Activated CD4-positive, alpha-beta T cell treated with anti-CD3 and anti-CD28 coated beads, Interleukin-2, Interleukin-4, amounts not matched to agents 100 ng/mL and 50 ng/mL, durations not matched to agents 16 hours and 8 hours (primary cell): ENCODE measurements at regions not wholly inside any gene's neighbourhood (a gene's known extent, or its start where the extent isn't known, plus 50 kb on each side); places are given as distances from the start of the nearest gene placed in this dataset.

Source experiments
- DNase-seq: peaks from one replicate; pipeline ENCODE4 v3.0.0-alpha.2; 2020; ENCODE audit warnings: low spot score

- DNase-seq, result no peak
Measured at GRCh38 chr16:65672960-65673359, 551.1 kb upstream of the CDH11 start.

DNA sequence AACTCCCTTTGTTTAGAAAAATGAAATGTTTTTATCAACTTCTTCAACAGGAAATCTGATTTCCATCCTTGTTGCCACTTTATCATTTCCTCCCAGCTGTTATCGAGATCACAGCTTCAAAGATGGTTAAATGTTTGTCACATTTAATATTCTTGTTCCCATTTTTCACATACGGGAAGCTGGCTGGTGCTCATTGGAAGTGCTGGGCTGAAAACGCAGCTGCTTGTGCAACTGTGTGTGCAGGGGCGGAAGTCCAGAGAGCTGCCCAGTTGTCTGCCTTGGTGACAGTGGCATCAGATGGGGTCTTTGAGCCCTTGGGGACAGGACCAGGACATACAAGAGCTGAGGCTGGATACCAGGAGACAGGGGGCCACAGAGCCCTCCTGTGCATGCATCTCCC, 549.2 kb upstream of the CDH11 start:
- no peak for DNase-seq

GRCh38 chr16:65668064-65668595, 546.3 kb upstream of the CDH11 start:
- no peak for DNase-seq

GRCh38 chr16:65667011-65667578, 545.2 kb upstream of the CDH11 start:
- DNase-seq, result no peak

DNA sequence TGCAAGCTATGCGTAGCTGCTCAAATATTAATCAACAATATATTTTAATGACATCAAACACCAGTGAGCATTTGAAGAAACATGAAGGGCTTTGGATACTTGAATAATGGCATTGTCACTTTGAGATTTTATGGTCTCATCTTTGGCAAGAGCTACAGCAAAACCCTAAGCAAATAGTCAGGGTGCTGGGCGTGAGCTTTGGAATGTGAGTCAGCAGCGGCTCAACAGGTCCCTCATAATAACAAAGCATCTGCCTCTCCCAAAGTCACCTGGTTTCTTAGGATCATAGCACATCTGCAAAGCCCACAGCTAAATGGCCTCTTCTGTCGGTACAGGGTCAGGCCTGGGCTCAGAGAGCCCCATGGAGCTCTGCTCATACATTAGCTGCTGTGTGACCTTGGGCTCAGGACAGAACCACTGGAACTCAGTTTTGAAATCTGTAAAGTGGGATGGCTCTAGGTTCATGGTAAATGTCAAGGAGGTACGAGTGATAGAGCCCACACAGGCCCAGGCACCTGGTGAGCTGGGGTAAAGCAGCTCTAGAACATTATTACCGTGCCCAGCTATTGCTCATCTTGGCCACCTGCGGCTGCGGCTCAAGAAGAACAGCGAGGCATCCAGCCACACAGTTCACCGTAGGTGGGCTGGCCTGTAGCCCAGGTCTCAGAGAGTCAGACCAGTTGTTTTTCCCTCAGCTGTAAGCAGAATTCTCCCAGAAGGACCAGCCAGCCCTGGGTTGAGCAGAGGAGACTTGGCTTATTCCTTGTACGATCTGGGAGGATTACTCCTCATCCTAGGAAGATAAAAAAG, 544.5 kb upstream of the CDH11 start:
- DNase-seq, result no peak

- DNase-seq, result no peak
Measured at GRCh38 chr16:65665586-65665985, 543.7 kb upstream of the CDH11 start.

DNA sequence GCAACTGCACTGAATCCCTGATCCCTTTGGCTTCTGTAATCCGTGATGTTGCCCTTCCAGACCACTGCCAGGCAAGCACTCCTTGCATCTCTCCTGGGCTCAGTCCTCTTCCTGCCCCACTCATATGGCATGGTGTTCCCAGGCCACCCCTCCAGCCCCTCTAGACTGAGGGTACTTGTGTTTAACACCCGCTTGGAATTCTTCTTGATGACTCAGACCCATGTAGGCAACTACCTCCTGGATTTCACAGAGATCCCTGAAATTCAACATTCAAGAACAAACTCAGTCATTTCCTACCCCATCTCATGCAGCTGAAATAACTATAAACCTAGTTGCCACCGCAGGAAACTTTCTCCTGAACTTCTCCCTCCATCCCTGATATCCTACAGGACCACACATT, 541.9 kb upstream of the CDH11 start:
- DNase-seq, result no peak

- DNase-seq, result no peak
Measured at GRCh38 chr16:65662256-65662655, 540.4 kb upstream of the CDH11 start.

- no peak for DNase-seq
Measured at GRCh38 chr16:65661558-65661957, 539.7 kb upstream of the CDH11 start.

- no peak for DNase-seq
Measured at GRCh38 chr16:65660390-65660789, 538.5 kb upstream of the CDH11 start.

- no peak for DNase-seq
Measured at GRCh38 chr16:65659758-65660157, 537.9 kb upstream of the CDH11 start.

DNA sequence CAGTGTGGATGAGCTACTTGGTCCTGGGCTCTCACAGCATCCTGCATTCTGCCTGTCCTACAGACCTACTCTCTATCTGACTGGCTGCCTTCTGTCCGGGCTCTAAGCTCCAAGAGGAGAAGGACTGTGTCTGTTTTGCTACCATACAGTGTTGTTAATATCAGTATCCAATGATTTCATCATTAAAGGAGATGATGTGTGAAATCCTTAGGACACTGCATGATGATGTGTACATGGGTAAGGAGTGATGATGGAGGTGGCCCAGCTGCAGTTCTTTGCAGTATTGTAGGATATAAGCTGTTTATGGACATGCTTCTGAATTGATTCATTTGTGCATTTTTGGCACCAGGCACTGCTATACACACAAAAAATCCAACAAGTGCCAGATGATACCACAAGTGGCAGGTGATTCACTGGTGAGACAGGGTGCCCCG, 536.9 kb upstream of the CDH11 start:
- no peak for DNase-seq

DNA sequence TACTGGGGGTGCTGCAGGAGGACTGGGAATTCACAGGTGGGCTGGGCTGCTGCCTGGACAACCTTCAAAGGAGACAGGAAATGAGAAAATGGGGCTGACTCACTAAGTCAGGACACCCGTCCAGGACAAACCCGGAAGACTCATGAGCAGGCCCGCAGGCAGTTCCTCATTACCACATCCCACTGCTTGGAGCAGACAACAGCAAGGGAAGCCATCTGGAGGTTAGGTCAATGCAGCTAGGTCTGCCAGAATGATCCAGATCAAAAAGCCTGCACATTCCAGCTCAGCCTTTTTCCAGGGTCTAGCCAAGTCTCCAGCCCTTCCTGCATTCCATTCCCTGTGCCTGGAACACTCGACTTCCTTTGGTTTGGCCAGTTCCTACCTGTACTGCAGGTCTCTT, 536.5 kb upstream of the CDH11 start:
- DNase-seq, result no peak

DNA sequence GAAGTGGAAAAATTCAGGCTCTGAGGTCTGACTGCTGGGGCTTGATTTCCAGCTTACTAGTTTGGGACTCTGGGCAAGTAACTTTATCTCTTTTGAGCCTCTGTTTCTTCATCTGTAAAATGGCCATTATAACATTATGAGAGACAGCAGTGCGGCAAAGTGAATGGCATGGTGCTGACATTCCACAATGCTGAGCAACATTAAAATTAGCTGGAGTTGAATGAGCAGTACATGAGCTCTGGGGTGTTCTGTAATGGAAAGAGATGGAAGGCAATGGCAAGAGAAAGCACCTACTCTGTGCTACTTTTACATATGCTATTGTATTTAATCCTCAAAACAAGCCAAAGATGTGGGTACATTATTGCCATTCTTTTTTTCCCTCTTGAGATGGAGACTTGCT, 535.7 kb upstream of the CDH11 start:
- DNase-seq, result no peak

DNA sequence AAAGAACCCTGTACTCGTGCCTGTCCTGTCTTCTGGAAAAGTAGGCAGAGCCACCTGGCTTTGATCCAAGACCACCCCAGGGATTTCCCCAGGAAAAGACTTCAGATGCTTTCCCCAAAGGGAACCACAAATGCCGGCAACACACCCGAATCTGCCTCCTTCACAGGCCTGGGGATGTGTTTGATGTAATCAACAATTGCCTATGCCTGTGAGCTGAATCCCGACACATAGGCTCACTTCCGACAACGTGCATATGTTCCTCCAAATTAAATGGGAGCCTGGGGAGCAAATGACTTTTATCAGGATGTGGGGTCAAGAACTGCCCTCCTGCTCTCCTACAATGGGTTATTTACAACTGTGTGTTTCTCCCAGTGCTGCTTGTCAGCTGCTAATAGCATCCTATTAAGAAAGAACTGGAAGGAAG, 535.2 kb upstream of the CDH11 start:
- no peak for DNase-seq

GRCh38 chr16:65655802-65656201, 533.9 kb upstream of the CDH11 start:
- DNase-seq, result no peak

DNA sequence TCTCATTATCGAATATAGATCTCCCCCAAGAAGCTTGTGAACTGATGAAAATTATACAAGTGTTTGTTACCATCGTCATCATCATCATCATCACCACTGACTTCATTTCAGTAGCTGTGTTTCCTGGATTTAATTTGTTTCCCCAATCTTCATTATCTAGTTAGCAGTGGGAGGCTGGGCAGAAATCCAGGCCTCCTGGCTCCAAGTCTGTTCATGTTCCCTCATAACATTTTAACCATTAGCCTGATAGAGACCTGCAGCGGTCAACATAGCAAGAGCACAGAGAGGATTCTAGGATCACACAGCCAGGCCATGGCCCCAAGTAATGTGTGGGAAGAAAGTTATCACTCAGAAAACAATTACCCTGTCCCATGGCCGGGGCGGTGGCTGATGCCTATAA, 526.2 kb upstream of the CDH11 start:
- DNase-seq, result no peak

DNA sequence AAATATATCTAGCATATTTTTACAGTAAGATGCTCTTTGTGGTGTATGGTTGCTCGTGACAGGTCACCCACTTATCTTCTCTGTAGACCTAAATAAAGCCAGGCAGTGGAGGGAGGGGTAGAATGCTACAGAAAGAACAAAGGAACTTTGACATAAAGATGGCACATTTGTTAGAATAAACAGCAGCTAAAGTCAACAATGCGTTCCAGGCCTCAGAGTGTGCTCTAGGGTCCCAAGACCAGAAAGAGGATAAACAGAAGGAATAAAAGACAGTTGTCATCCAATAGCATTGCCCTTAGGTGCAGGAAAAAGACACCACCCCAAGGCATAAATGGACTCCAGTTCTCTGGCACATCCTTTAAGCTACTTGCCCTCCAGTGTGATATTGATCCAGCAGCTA, 523.0 kb upstream of the CDH11 start:
- DNase-seq, result no peak

DNA sequence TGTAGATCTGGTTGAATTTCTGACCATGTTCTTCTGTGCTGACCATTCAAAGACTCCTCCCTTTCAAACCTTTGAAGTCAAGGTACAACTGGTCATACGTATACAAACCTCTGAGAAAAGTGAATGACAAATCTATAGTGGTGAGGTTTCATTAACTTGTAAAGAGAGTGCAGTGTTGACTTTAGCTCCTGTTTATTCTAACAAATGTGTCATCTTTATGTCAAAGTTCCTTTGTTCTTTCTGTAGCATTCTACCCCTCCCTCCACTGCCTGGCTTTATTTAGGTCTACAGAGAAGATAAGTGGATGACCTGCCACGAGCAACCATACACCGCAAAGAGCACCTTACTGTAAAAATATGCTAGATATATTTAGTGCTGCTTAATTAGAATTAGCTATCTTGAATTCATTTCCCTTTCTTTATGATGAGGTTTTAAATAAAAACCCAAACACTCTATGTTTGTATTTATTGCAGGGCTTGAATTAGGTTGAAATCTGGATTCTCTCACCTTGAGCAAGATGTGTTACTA, 520.0 kb upstream of the CDH11 start:
- no peak for DNase-seq

DNA sequence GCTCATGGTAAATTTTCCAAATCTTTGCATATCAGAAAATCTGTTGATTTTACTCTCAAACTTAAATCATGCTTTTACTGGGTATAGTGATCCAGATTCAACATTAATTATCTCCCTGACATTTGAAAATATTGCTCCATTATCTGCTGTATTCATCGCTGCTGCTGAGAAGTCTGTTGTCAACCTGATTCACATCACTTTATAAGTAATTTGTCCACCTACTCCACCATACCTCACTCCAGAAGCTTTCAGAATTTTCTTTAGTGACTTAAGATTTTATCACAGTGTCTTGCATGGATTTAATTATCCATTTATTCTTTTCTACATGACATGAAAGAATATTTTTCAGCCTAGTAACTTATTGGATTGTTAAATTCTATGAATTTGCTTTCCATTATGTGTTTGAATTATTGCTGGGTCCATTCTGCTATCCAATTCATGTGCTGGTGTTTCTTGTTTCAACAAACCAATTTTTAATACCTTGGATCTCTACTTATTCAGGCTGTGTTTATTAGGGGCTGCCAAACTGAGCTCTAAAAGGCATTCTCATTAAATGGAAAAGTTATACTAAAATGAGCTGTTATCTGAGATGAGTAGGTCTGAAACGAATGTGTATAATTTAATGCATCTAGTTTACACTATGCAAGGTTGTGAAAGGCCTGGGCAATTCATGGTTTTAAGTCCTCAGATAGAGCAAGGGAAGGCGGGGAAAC, 519.3 kb upstream of the CDH11 start:
- no peak for DNase-seq

GRCh38 chr16:65634833-65635232, 513.0 kb upstream of the CDH11 start:
- DNase-seq, result no peak

DNA sequence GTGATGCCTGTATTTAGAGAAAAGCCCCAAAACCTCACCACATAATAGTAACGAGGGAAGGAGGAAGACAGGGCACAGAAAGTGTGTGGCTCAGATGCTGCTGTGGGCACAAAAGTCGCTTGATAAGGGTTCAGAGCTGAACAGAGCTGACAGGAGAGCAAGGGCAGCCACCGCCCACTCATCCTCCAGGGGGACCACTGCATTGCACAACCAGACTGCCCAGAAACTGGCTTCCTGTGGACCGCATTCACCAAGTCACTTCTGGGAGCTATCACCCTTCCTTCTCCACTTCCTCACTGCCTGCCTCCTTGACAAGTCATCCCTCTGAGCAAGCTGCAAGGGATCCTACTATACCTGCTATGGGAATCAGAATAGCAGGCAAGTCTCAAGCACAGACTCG, 512.4 kb upstream of the CDH11 start:
- no peak for DNase-seq

GRCh38 chr16:65624666-65625065, 502.8 kb upstream of the CDH11 start:
- DNase-seq, result no peak
